ENCODE measurements at regions not wholly inside any gene's neighbourhood (a gene's known extent, or its start where the extent isn't known, plus 50 kb on each side); places are given as distances from the start of the nearest gene placed in this dataset.

DNA sequence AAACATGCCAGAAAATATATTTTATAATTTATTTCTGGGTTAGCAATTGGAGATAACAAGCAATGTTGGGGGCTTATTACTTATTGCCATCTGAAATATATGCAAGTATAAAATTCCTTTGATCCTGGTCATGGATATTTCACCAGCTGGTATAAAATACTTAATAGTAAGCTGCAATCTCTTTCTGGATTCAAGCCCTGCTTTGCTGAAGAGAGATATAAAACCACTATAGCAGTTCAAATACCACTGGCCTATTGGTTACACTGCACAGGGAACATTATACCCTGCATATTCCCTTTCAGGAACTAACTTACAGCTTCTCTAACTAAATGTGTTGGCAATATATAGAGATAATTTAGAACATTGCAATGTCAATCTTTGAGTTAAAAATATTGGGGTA, 546.2 kb upstream of the ATP2B1 start:
- H3K23me2 ChIP-seq (ENCODE audit: insufficient read length, low read depth, low read length, poor library complexity, severe bottlenecking) = no peaks in the 10 kb centered on the region
- no peak overlapping the region for H2BK12ac ChIP-seq (ENCODE audit: insufficient read length, low read depth, low read length)
- H2BK120ac ChIP-seq (ENCODE audit: low read depth, low read length, poor library complexity, severe bottlenecking) = no peak overlapping the region
- no peak overlapping the region for H3K27ac ChIP-seq (ENCODE audit: insufficient read length, low read depth, low read length)
- H3K18ac ChIP-seq (ENCODE audit: insufficient read length, low read depth, low read length) = no peak overlapping the region
- no peak overlapping the region for H4K91ac ChIP-seq (ENCODE audit: insufficient read length, low read depth, low read length)
- H3K79me2 ChIP-seq (ENCODE audit: insufficient read depth, low read length) = no peaks in the 10 kb centered on the region
- no peak overlapping the region for H3K23ac ChIP-seq (ENCODE audit: insufficient read length, low read depth, low read length)
- H2BK15ac ChIP-seq (ENCODE audit: low read depth, low read length) = no peak overlapping the region
- Mint-ChIP-seq H3K9me3 (no peaks in the 10 kb centered on the region), H3K27ac (no peak overlapping the region), H3K36me3 (ENCODE audit: insufficient read depth in 1 of 3, low read depth in 3 of 3) (no peaks in the 10 kb centered on the region), H3K4me3 (no peak overlapping the region), H3K4me1 (peaks cover 0 to 2% of the 10 kb centered on the region in 2 experiments; a peak in 2 of 4 replicates), H3K27me3 (ENCODE audit: low read depth) (no peaks in the 10 kb centered on the region)
- H2BK20ac ChIP-seq (ENCODE audit: low read depth, low read length, poor library complexity, severe bottlenecking) = no peak overlapping the region
- H3K14ac ChIP-seq (ENCODE audit: insufficient read depth, low read length) = no peak overlapping the region
- no peaks in the 10 kb centered on the region for H4K20me1 ChIP-seq (ENCODE audit: control insufficient read depth, insufficient read depth, insufficient read length)
- no peak overlapping the region for H3T11ph ChIP-seq (ENCODE audit: low read length)
- TF ChIP-seq, protein P1, sequence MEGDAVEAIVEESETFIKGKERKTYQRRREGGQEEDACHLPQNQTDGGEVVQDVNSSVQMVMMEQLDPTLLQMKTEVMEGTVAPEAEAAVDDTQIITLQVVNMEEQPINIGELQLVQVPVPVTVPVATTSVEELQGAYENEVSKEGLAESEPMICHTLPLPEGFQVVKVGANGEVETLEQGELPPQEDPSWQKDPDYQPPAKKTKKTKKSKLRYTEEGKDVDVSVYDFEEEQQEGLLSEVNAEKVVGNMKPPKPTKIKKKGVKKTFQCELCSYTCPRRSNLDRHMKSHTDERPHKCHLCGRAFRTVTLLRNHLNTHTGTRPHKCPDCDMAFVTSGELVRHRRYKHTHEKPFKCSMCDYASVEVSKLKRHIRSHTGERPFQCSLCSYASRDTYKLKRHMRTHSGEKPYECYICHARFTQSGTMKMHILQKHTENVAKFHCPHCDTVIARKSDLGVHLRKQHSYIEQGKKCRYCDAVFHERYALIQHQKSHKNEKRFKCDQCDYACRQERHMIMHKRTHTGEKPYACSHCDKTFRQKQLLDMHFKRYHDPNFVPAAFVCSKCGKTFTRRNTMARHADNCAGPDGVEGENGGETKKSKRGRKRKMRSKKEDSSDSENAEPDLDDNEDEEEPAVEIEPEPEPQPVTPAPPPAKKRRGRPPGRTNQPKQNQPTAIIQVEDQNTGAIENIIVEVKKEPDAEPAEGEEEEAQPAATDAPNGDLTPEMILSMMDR (conservative IDR thresholded peaks at IDR 0.05) = no peak
- no peak overlapping the region for H4K8ac ChIP-seq (replicated peaks; ENCODE audit: insufficient read length, low read depth, low read length)
- H4K5ac ChIP-seq (ENCODE audit: insufficient read length, low read depth, low read length) = no peak overlapping the region
- H3K9me3 ChIP-seq (ENCODE audit: control insufficient read depth, low read depth, low read length) = no peaks in the 10 kb centered on the region
- no peaks in the 10 kb centered on the region for H3K27me3 ChIP-seq (ENCODE audit: insufficient read depth, low read length)
- H3K9ac ChIP-seq (ENCODE audit: extremely low read depth, insufficient read length, low read length) = no peak overlapping the region
- H3K4me1 ChIP-seq (ENCODE audit: insufficient read depth, low read length) = no peaks in the 10 kb centered on the region
- no peak overlapping the region for H2AK5ac ChIP-seq (ENCODE audit: insufficient read length, low read length)
- H2AFZ ChIP-seq (ENCODE audit: low read length) = no peak overlapping the region
- no peak for DNase-seq
- no peak overlapping the region for H2BK5ac ChIP-seq (ENCODE audit: insufficient read length, low read length)
- no peak overlapping the region for H3K4me2 ChIP-seq (ENCODE audit: insufficient read depth, insufficient read length, low read length)
- no peak overlapping the region for H3K56ac ChIP-seq (ENCODE audit: insufficient read length, low read depth, low read length)
- no peak overlapping the region for H3K4ac ChIP-seq (ENCODE audit: low read depth, low read length)
- no peaks in the 10 kb centered on the region for H3K79me1 ChIP-seq (ENCODE audit: insufficient read depth, low read depth, low read length, poor library complexity, severe bottlenecking)

Data from H9 (cell line).